SK-N-SH (cell line): ENCODE measurements at regions not wholly inside any gene's neighbourhood (a gene's known extent, or its start where the extent isn't known, plus 50 kb on each side); places are given as distances from the start of the nearest gene placed in this dataset.

Source experiments
- CTCF ChIA-PET: fragments of 300-600, 350-600 bp; formaldehyde crosslinking; extraction: SDS; loops from one replicate; lab custom pipeline; 2021; lab: Yijun Ruan, JAX
- POLR2A ChIA-PET: fragments of 350-600 bp; sonication (Branson Sonifier 250); formaldehyde crosslinking; extraction: SDS; loops from one replicate; lab custom pipeline; 2020; ENCODE audit warnings: antibody characterized with exemption, inconsistent platforms; lab: Yijun Ruan, JAX
- DNase-seq: peaks from one replicate; pipeline ENCODE4 v3.0.0; 2012
- H2AFZ ChIP-seq: fragments of 200-600 bp; sonication (generic); 2 replicates; pipeline ENCODE4 v1.8.1; 2016; ENCODE audit warnings: antibody characterized with exemption, mild to moderate bottlenecking, low read depth
- H3F3A ChIP-seq: fragments of 200-600 bp; sonication (generic); replicated peaks from 2 replicates; pipeline ENCODE3; 2016; ENCODE audit warnings: antibody characterized with exemption, mild to moderate bottlenecking; ENCODE audit not compliant: insufficient read depth
- H3K27ac ChIP-seq, 2 experiments: fragments of 200-500 bp in 1 of 2; fragments of 200-600 bp in 1 of 2; sonication (Bioruptor generic) in 1 of 2; sonication (generic), shearing (Covaris generic) in 1 of 2; 2 replicates each; pipeline versions ENCODE4 v1.5.1 to v1.6.1; 2014 to 2016; ENCODE audit warnings: low read depth in 2 of 2, inconsistent platforms in 1 of 2, low read length in 1 of 2, mild to moderate bottlenecking in 1 of 2, mixed read lengths in 1 of 2
- H3K27me3 ChIP-seq: fragments of 200-600 bp; sonication (generic), shearing (Covaris generic); 2 replicates; pipeline ENCODE4 v1.6.1; 2016; ENCODE audit warnings: mixed run types; ENCODE audit not compliant: insufficient read depth
- H3K36me3 ChIP-seq, 2 experiments: fragments of 200-500 bp in 1 of 2; fragments of 200-600 bp in 1 of 2; sonication (Bioruptor generic) in 1 of 2; sonication (generic) in 1 of 2; replicated peaks in 1 of 2; 2 replicates each; pipeline versions ENCODE3 to v1.5.1; 2014 to 2016; ENCODE audit warnings: low read length in 1 of 2, mild to moderate bottlenecking in 1 of 2; ENCODE audit not compliant: insufficient read depth in 2 of 2, control insufficient read depth in 1 of 2
- H3K4me1 ChIP-seq, 2 experiments: fragments of 200-500 bp in 1 of 2; fragments of 200-600 bp in 1 of 2; sonication (Bioruptor generic) in 1 of 2; sonication (generic), shearing (Covaris generic) in 1 of 2; 2 replicates each; pipeline versions ENCODE4 v1.5.1 to v1.6.1; 2014 to 2016; ENCODE audit warnings: low read depth in 1 of 2, low read length in 1 of 2, mixed run types in 1 of 2; ENCODE audit not compliant: insufficient read depth in 2 of 2, control insufficient read depth in 1 of 2
- H3K4me2 ChIP-seq: fragments of 200-600 bp; sonication (generic), shearing (Covaris generic); 2 replicates; pipeline ENCODE4 v1.6.1; 2017; ENCODE audit warnings: mixed run types
- H3K4me3 ChIP-seq, 2 experiments: fragments of 200-500 bp in 1 of 2; fragments of 200-600 bp in 1 of 2; sonication (Bioruptor generic) in 1 of 2; sonication (generic), shearing (Covaris generic) in 1 of 2; 2 replicates each; pipeline versions ENCODE4 v1.5.1 to v1.8.1; 2014 to 2016; ENCODE audit warnings: low read depth in 2 of 2, inconsistent platforms in 1 of 2, low read length in 1 of 2, mild to moderate bottlenecking in 1 of 2, mixed read lengths in 1 of 2, moderate library complexity in 1 of 2
- H3K79me2 ChIP-seq: fragments of 200-600 bp; sonication (generic); 2 replicates; pipeline ENCODE4 v1.8.1; 2017; ENCODE audit warnings: mild to moderate bottlenecking; ENCODE audit not compliant: insufficient read depth
- H3K9ac ChIP-seq: fragments of 200-600 bp; sonication (generic); 2 replicates; pipeline ENCODE4 v1.6.1; 2017; ENCODE audit warnings: mixed run types
- H3K9me2 ChIP-seq: fragments of 200-600 bp; sonication (generic); 2 replicates; pipeline ENCODE4 v1.6.1; 2017; ENCODE audit warnings: mixed run types
- H3K9me3 ChIP-seq: fragments of 200-600 bp; sonication (generic); 2 replicates; pipeline ENCODE4 v1.6.1; 2017; ENCODE audit warnings: mixed run types, mild to moderate bottlenecking, moderate library complexity
- H4K20me1 ChIP-seq: fragments of 200-600 bp; sonication (generic); 2 replicates; pipeline ENCODE4 v1.6.1; 2017; ENCODE audit warnings: mild to moderate bottlenecking, mixed run types; ENCODE audit not compliant: insufficient read depth
- CHD2 ChIP-seq: fragments of 150-350 bp; IDR thresholded peaks from 2 replicates; pipeline ENCODE4 v1.6.1; 2018; ENCODE audit warnings: low read length; ENCODE audit not compliant: partially characterized antibody
- ELF1 ChIP-seq: IDR thresholded peaks from 2 replicates; pipeline ENCODE4 v1.4.0; 2012
- EP300 ChIP-seq, 2 experiments: IDR thresholded peaks; 2 replicates each; pipeline versions ENCODE4 v1.4.0 to v1.6.1; 2012; ENCODE audit warnings: borderline replicate concordance in 1 of 2, low read depth in 1 of 2, low read length in 1 of 2
- FOSL2 ChIP-seq: IDR thresholded peaks from 2 replicates; pipeline ENCODE4 v1.4.0; 2012; ENCODE audit warnings: low read depth, mild to moderate bottlenecking, moderate library complexity, borderline replicate concordance
- FOXM1 ChIP-seq: IDR thresholded peaks from 2 replicates; pipeline ENCODE4 v1.4.0; 2012; ENCODE audit warnings: low read depth, mild to moderate bottlenecking
- GABPA ChIP-seq: IDR thresholded peaks from 2 replicates; pipeline ENCODE4 v1.4.0; 2012; ENCODE audit warnings: low read depth, mild to moderate bottlenecking
- JUND ChIP-seq: IDR thresholded peaks from 2 replicates; pipeline ENCODE4 v1.4.0; 2012
- MEF2A ChIP-seq: IDR thresholded peaks from 2 replicates; pipeline ENCODE4 v1.4.0; 2012; ENCODE audit warnings: low read depth, borderline replicate concordance
- MXI1 ChIP-seq: IDR thresholded peaks from 2 replicates; pipeline ENCODE4 v1.6.1; 2012; ENCODE audit warnings: mild to moderate bottlenecking, low read depth, low read length, improper control_type of control experiment
- NFIC ChIP-seq: IDR thresholded peaks from 2 replicates; pipeline ENCODE4 v1.4.0; 2012; ENCODE audit warnings: borderline replicate concordance
- RAD21 ChIP-seq: IDR thresholded peaks from 2 replicates; pipeline ENCODE4 v1.6.1; 2012; ENCODE audit warnings: mild to moderate bottlenecking, low read length
- RCOR1 ChIP-seq: fragments of 150-350 bp; IDR thresholded peaks from 2 replicates; pipeline ENCODE4 v1.6.1; 2017; ENCODE audit warnings: antibody characterized with exemption, low read length
- RFX5 ChIP-seq: IDR thresholded peaks from 2 replicates; pipeline ENCODE4 v1.6.1; 2012; ENCODE audit warnings: mild to moderate bottlenecking, improper control_type of control experiment, low read length
- RXRA ChIP-seq: IDR thresholded peaks from 2 replicates; pipeline ENCODE4 v1.4.0; 2012; ENCODE audit warnings: low read depth, mild to moderate bottlenecking, borderline replicate concordance
- SIN3A ChIP-seq: IDR thresholded peaks from 2 replicates; pipeline ENCODE4 v1.6.1; 2012; ENCODE audit warnings: low read depth, mild to moderate bottlenecking, low read length, moderate library complexity, borderline replicate concordance
- TAF1 ChIP-seq: IDR thresholded peaks from 2 replicates; pipeline ENCODE4 v1.6.1; 2012; ENCODE audit warnings: low read depth, mild to moderate bottlenecking, low read length, moderate library complexity, borderline replicate concordance
- TEAD4 ChIP-seq: IDR thresholded peaks from 2 replicates; pipeline ENCODE4 v1.4.0; 2012; ENCODE audit warnings: mild to moderate bottlenecking, borderline replicate concordance; ENCODE audit not compliant: insufficient read depth
- YY1 ChIP-seq: IDR thresholded peaks from 2 replicates; pipeline ENCODE4 v1.4.0; 2012; ENCODE audit warnings: low read depth, mild to moderate bottlenecking
- WGBS: methylation state at CpG from one replicate; pipeline ENCODE4 v1.1.6; 2017; ENCODE audit warnings: low lambda C conversion rate; 5-methylcytosine and 5-hydroxymethylcytosine counted together
- TF ChIP-seq, protein P1 (sequence below): fragments of 200-600 bp; sonication (generic); IDR thresholded peaks from 2 replicates; pipeline ENCODE4 v1.6.1; 2017; ENCODE audit warnings: antibody characterized with exemption, mild to moderate bottlenecking, moderate library complexity
- TF ChIP-seq, protein P2 (sequence below): fragments of 150-350 bp; IDR thresholded peaks from 2 replicates; pipeline ENCODE4 v1.6.1; 2016; ENCODE audit warnings: mild to moderate bottlenecking, low read depth, low read length
- TF ChIP-seq, protein P3 (sequence below): IDR thresholded peaks from 2 replicates; pipeline ENCODE4; 2012

DNA sequence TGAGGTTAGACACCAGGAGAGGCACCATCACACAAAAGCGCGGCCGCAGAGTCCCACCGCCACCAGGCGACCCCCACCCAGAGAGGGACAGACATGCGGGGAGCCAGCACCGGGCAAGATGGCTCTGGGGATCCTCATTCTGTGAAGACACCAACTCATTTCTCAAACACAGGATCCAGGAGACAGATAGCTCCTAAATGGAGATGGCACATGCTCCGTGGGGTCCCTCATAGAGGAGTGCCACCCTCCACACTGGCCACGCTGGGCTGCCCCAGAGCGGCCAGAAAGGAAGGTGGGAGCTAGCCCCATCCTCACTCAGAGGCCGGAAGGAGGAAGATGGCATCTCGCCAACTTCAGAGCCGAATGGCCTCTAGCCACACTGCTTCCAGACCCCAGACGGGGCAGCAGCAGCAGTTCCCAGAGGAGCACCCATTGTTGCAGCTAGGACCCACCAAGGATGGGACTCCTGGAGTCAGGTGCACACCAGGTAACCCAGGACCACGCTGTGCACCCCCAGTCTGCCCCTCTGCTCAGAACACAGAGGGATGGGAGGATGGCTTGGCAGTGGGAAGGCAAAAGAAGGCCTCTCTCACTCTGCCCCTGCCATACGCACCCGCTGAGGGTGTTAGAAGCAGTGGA is 78.6 kb downstream of the ZIC5 start (continued):
- no peak for TF ChIP-seq RAD21
- TF ChIP-seq, all 33 proteins: peak for 0

DNA sequence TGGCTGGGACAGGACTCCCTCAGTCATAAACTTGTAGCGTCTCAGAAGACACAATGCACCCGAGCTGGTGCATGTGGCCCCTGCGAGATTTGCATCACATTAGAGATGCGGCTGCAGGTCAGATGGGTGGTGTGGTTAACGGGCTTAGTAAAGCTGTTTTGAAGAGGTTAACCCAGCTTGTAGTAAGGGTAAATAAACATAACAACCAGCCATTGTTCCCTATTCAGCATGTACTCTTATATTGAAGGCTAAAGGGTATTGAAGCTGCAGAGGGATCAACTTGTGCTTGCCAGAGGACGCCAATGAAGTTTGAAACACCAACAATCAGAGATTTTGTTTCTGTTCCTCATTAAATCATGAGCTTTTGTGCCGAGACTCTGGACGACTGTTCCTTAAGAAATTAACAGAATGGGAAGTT is 79.4 kb downstream of the ZIC5 start:
- no peaks in the 10 kb centered on the region for H3K9me2 ChIP-seq
- H4K20me1 ChIP-seq, result no peaks in the 10 kb centered on the region
- no peaks in the 10 kb centered on the region for H3K79me2 ChIP-seq
- H3K36me3 ChIP-seq, result no peaks in the 10 kb centered on the region
- H3K27me3 ChIP-seq, result peaks cover 67% of the 10 kb centered on the region
- POLR2A ChIA-PET, result no interaction called here
- H3K9me3 ChIP-seq, result no peaks in the 10 kb centered on the region
- H3K9ac ChIP-seq, result no peak overlapping the region
- CTCF ChIA-PET, result interaction anchor here (1.0 to 2.8 kb wide), 5 partner anchors 9 to 237 kb away, joined by 3 to 11 read pairs (median 3); no protein-coding TSS in a partner anchor
- H2AFZ ChIP-seq, result no peak overlapping the region
- DNase-seq, result no peak
- H3K4me1 ChIP-seq, result no peaks in the 10 kb centered on the region; a peak in 1 of 4 replicates
- no peak overlapping the region for H3K4me2 ChIP-seq
- TF ChIP-seq JUND (no peak), RXRA (no peak), SIN3A (no peak), EP300 (IDR thresholded peaks at IDR 0.05; ENCODE audit: borderline replicate concordance in 1 of 2, low read depth in 1 of 2, low read length in 1 of 2) (no peak), RCOR1 (no peak), TEAD4 (no peak), ELF1 (no peak), RFX5 (no peak), FOSL2 (no peak), MEF2A (no peak), MXI1 (no peak), FOXM1 (no peak), GABPA (no peak), TAF1 (no peak), CHD2 (no peak), YY1 (no peak), NFIC (no peak)
- TF ChIP-seq, protein P1, sequence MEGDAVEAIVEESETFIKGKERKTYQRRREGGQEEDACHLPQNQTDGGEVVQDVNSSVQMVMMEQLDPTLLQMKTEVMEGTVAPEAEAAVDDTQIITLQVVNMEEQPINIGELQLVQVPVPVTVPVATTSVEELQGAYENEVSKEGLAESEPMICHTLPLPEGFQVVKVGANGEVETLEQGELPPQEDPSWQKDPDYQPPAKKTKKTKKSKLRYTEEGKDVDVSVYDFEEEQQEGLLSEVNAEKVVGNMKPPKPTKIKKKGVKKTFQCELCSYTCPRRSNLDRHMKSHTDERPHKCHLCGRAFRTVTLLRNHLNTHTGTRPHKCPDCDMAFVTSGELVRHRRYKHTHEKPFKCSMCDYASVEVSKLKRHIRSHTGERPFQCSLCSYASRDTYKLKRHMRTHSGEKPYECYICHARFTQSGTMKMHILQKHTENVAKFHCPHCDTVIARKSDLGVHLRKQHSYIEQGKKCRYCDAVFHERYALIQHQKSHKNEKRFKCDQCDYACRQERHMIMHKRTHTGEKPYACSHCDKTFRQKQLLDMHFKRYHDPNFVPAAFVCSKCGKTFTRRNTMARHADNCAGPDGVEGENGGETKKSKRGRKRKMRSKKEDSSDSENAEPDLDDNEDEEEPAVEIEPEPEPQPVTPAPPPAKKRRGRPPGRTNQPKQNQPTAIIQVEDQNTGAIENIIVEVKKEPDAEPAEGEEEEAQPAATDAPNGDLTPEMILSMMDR, result no peak
- TF ChIP-seq, protein P2, sequence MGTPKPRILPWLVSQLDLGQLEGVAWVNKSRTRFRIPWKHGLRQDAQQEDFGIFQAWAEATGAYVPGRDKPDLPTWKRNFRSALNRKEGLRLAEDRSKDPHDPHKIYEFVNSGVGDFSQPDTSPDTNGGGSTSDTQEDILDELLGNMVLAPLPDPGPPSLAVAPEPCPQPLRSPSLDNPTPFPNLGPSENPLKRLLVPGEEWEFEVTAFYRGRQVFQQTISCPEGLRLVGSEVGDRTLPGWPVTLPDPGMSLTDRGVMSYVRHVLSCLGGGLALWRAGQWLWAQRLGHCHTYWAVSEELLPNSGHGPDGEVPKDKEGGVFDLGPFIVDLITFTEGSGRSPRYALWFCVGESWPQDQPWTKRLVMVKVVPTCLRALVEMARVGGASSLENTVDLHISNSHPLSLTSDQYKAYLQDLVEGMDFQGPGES, result no peak
- TF ChIP-seq, protein P3, sequence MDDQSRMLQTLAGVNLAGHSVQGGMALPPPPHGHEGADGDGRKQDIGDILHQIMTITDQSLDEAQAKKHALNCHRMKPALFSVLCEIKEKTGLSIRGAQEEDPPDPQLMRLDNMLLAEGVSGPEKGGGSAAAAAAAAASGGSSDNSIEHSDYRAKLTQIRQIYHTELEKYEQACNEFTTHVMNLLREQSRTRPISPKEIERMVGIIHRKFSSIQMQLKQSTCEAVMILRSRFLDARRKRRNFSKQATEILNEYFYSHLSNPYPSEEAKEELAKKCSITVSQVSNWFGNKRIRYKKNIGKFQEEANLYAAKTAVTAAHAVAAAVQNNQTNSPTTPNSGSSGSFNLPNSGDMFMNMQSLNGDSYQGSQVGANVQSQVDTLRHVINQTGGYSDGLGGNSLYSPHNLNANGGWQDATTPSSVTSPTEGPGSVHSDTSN, result no peak
- 34% methylated on average over 8 of the region's 8 CpGs for WGBS
- no peak overlapping the region for H3K27ac ChIP-seq
- H3K4me3 ChIP-seq, result no peak overlapping the region; a peak in 1 of 4 replicates
- no peaks in the 10 kb centered on the region for H3F3A ChIP-seq
